MM.1S (cell line): ENCODE measurements at regions not wholly inside any gene's neighbourhood (a gene's known extent, or its start where the extent isn't known, plus 50 kb on each side); places are given as distances from the start of the nearest gene placed in this dataset.

Experiments
- EZH2phosphoT487 ChIP-seq: fragments of 300-600 bp; sonication (generic); IDR thresholded peaks from 2 replicates; pipeline ENCODE4 v1.6.1; 2018; ENCODE audit warnings: antibody characterized with exemption, low read length
- TF ChIP-seq, protein P1 (sequence below): fragments of 300-600 bp; sonication (generic); IDR thresholded peaks from 2 replicates; pipeline ENCODE4 v1.5.1; 2016; ENCODE audit warnings: antibody characterized with exemption, low read length, mixed read lengths

DNA sequence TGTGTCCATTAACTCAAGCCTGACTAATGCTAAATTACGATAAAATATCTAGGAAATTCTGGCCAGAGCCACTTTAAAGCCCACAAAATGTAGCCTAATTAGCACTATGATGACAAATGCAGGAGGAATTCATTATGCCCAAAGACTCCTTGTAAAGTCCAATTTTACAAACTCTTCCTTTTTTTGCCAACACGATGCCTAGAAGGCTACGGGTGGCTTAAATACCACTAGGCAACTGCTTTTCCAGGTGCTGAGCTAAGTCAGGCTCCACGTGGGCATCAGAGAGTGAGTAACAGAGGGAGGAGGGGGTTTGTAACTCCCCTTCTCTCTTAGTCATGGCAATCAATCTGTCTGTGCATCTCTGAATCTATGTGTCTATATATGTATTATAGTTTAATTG is 172.4 kb upstream of the NTF3 start:
- TF ChIP-seq, protein P1, sequence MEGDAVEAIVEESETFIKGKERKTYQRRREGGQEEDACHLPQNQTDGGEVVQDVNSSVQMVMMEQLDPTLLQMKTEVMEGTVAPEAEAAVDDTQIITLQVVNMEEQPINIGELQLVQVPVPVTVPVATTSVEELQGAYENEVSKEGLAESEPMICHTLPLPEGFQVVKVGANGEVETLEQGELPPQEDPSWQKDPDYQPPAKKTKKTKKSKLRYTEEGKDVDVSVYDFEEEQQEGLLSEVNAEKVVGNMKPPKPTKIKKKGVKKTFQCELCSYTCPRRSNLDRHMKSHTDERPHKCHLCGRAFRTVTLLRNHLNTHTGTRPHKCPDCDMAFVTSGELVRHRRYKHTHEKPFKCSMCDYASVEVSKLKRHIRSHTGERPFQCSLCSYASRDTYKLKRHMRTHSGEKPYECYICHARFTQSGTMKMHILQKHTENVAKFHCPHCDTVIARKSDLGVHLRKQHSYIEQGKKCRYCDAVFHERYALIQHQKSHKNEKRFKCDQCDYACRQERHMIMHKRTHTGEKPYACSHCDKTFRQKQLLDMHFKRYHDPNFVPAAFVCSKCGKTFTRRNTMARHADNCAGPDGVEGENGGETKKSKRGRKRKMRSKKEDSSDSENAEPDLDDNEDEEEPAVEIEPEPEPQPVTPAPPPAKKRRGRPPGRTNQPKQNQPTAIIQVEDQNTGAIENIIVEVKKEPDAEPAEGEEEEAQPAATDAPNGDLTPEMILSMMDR = no peak
- TF ChIP-seq EZH2phosphoT487 = no peak
